ENCODE measurements at regions not wholly inside any gene's neighbourhood (a gene's known extent, or its start where the extent isn't known, plus 50 kb on each side); places are given as distances from the start of the nearest gene placed in this dataset.

GRCh38 chr13:76769271-76769791 is 116.9 kb downstream of the KCTD12 start:
- Mint-ChIP-seq H3K36me3 (no peaks in the 10 kb centered on the region), H3K4me1 (no peaks in the 10 kb centered on the region), H3K9me3 (peaks cover 0 to 1% (median 0%) of the 10 kb centered on the region in 5 donors), H3K4me3 (no peak overlapping the region), H3K27ac (no peak overlapping the region), H3K27me3 (peaks cover 0 to 14% of the 10 kb centered on the region in 2 donors)
- CTCF ChIA-PET, result no interaction called here
- H3K36me3 ChIP-seq (ENCODE audit: insufficient read depth, low read length), result no peaks in the 10 kb centered on the region
- peak in 1 of 5 donors; percentile 39 for DNase-seq
- no peaks in the 10 kb centered on the region for H3K9me3 ChIP-seq (ENCODE audit: low read length)
- H3K4me1 ChIP-seq (ENCODE audit: insufficient read depth, low read length), result no peaks in the 10 kb centered on the region
- no peaks in the 10 kb centered on the region for H3K27me3 ChIP-seq (ENCODE audit: insufficient read depth, low read length, poor library complexity, severe bottlenecking)
- no peak overlapping the region for H3K4me3 ChIP-seq (ENCODE audit: low read length)
- POLR2A ChIA-PET, result no interaction called here
- no peak overlapping the region for H3K27ac ChIP-seq (ENCODE audit: low read depth, low read length)

GRCh38 chr13:76768384-76768783 is 117.8 kb downstream of the KCTD12 start:
- no peak overlapping the region for H3K4me3 Mint-ChIP-seq
- no peaks in the 10 kb centered on the region for H3K4me1 ChIP-seq (ENCODE audit: insufficient read depth, low read length)
- H3K36me3 Mint-ChIP-seq, result no peaks in the 10 kb centered on the region
- H3K36me3 ChIP-seq (ENCODE audit: insufficient read depth, low read length), result no peaks in the 10 kb centered on the region
- peaks cover 0 to 1% (median 0%) of the 10 kb centered on the region in 5 donors for H3K9me3 Mint-ChIP-seq
- H3K4me3 ChIP-seq (ENCODE audit: low read length), result no peak overlapping the region
- H3K27ac ChIP-seq (ENCODE audit: low read depth, low read length), result no peak overlapping the region
- no peaks in the 10 kb centered on the region for H3K9me3 ChIP-seq (ENCODE audit: low read length)
- no peak for DNase-seq
- ChIA-PET POLR2A (no interaction called here), CTCF (no interaction called here)
- H3K27me3 ChIP-seq (ENCODE audit: insufficient read depth, low read length, poor library complexity, severe bottlenecking), result no peaks in the 10 kb centered on the region
- H3K27me3 Mint-ChIP-seq, result peaks cover 0 to 14% of the 10 kb centered on the region in 2 donors
- H3K27ac Mint-ChIP-seq, result no peak overlapping the region
- no peaks in the 10 kb centered on the region for H3K4me1 Mint-ChIP-seq

GRCh38 chr13:76764916-76765315 is 121.3 kb downstream of the KCTD12 start:
- Histone ChIP-seq H3K4me1 (ENCODE audit: insufficient read depth, low read length) (no peaks in the 10 kb centered on the region), H3K9me3 (ENCODE audit: low read length) (no peaks in the 10 kb centered on the region), H3K4me3 (ENCODE audit: low read length) (no peak overlapping the region), H3K27ac (ENCODE audit: low read depth, low read length) (no peak overlapping the region), H3K27me3 (ENCODE audit: insufficient read depth, low read length, poor library complexity, severe bottlenecking) (no peaks in the 10 kb centered on the region), H3K36me3 (ENCODE audit: insufficient read depth, low read length) (no peaks in the 10 kb centered on the region)
- no peak for DNase-seq
- POLR2A ChIA-PET, result no interaction called here
- no peaks in the 10 kb centered on the region for H3K36me3 Mint-ChIP-seq
- H3K27me3 Mint-ChIP-seq, result peaks cover 0 to 14% of the 10 kb centered on the region in 2 donors
- no peaks in the 10 kb centered on the region for H3K4me1 Mint-ChIP-seq
- CTCF ChIA-PET, result no interaction called here
- H3K9me3 Mint-ChIP-seq, result peaks cover 0 to 1% (median 0%) of the 10 kb centered on the region in 5 donors
- H3K27ac Mint-ChIP-seq, result no peak overlapping the region
- no peak overlapping the region for H3K4me3 Mint-ChIP-seq

- Mint-ChIP-seq H3K27me3 (peaks cover 0 to 14% of the 10 kb centered on the region in 2 donors), H3K4me3 (no peak overlapping the region), H3K4me1 (no peaks in the 10 kb centered on the region), H3K27ac (no peak overlapping the region), H3K9me3 (peaks cover 0 to 1% (median 0%) of the 10 kb centered on the region in 5 donors), H3K36me3 (no peaks in the 10 kb centered on the region)
- Histone ChIP-seq H3K27ac (ENCODE audit: low read depth, low read length) (no peak overlapping the region), H3K4me3 (ENCODE audit: low read length) (no peak overlapping the region), H3K9me3 (ENCODE audit: low read length) (no peaks in the 10 kb centered on the region), H3K4me1 (ENCODE audit: insufficient read depth, low read length) (no peaks in the 10 kb centered on the region), H3K36me3 (ENCODE audit: insufficient read depth, low read length) (no peaks in the 10 kb centered on the region), H3K27me3 (ENCODE audit: insufficient read depth, low read length, poor library complexity, severe bottlenecking) (no peaks in the 10 kb centered on the region)
- no peak for DNase-seq
- ChIA-PET CTCF (no interaction called here), POLR2A (no interaction called here)
Measured at GRCh38 chr13:76764429-76764828, 121.8 kb downstream of the KCTD12 start.

GRCh38 chr13:76762721-76763120 is 123.5 kb downstream of the KCTD12 start:
- no peak overlapping the region for H3K4me3 ChIP-seq (ENCODE audit: low read length)
- no peaks in the 10 kb centered on the region for H3K27me3 ChIP-seq (ENCODE audit: insufficient read depth, low read length, poor library complexity, severe bottlenecking)
- no peak for DNase-seq
- H3K36me3 Mint-ChIP-seq, result no peaks in the 10 kb centered on the region
- no peak overlapping the region for H3K27ac Mint-ChIP-seq
- H3K36me3 ChIP-seq (ENCODE audit: insufficient read depth, low read length), result no peaks in the 10 kb centered on the region
- POLR2A ChIA-PET, result no interaction called here
- no peak overlapping the region for H3K4me3 Mint-ChIP-seq
- H3K9me3 ChIP-seq (ENCODE audit: low read length), result no peaks in the 10 kb centered on the region
- H3K27ac ChIP-seq (ENCODE audit: low read depth, low read length), result no peak overlapping the region
- CTCF ChIA-PET, result no interaction called here
- peaks cover 0 to 1% (median 0%) of the 10 kb centered on the region in 5 donors for H3K9me3 Mint-ChIP-seq
- no peaks in the 10 kb centered on the region for H3K4me1 ChIP-seq (ENCODE audit: insufficient read depth, low read length)
- H3K4me1 Mint-ChIP-seq, result no peaks in the 10 kb centered on the region
- peaks cover 0 to 10% of the 10 kb centered on the region in 2 donors for H3K27me3 Mint-ChIP-seq

GRCh38 chr13:76759877-76760276 is 126.3 kb downstream of the KCTD12 start:
- no peaks in the 10 kb centered on the region for H3K36me3 Mint-ChIP-seq
- ChIA-PET POLR2A (no interaction called here), CTCF (no interaction called here)
- Histone ChIP-seq H3K4me1 (ENCODE audit: insufficient read depth, low read length) (no peaks in the 10 kb centered on the region), H3K27me3 (ENCODE audit: insufficient read depth, low read length, poor library complexity, severe bottlenecking) (no peaks in the 10 kb centered on the region), H3K9me3 (ENCODE audit: low read length) (no peaks in the 10 kb centered on the region), H3K4me3 (ENCODE audit: low read length) (no peak overlapping the region), H3K27ac (ENCODE audit: low read depth, low read length) (no peak overlapping the region), H3K36me3 (ENCODE audit: insufficient read depth, low read length) (no peaks in the 10 kb centered on the region)
- peaks cover 0 to 1% (median 0%) of the 10 kb centered on the region in 5 donors for H3K9me3 Mint-ChIP-seq
- no peaks in the 10 kb centered on the region for H3K4me1 Mint-ChIP-seq
- no peak overlapping the region for H3K27ac Mint-ChIP-seq
- H3K4me3 Mint-ChIP-seq, result no peak overlapping the region
- H3K27me3 Mint-ChIP-seq, result peaks cover 3 to 15% of the 10 kb centered on the region in 2 donors
- DNase-seq, result no peak

- H3K36me3 ChIP-seq (ENCODE audit: insufficient read depth, low read length), result no peaks in the 10 kb centered on the region
- DNase-seq, result no peak
- Mint-ChIP-seq H3K9me3 (no peaks in the 10 kb centered on the region), H3K4me3 (no peak overlapping the region), H3K27me3 (peaks cover 3 to 15% of the 10 kb centered on the region in 2 donors), H3K4me1 (no peaks in the 10 kb centered on the region), H3K27ac (no peak overlapping the region), H3K36me3 (no peaks in the 10 kb centered on the region)
- H3K9me3 ChIP-seq (ENCODE audit: low read length), result no peaks in the 10 kb centered on the region
- no peak overlapping the region for H3K27ac ChIP-seq (ENCODE audit: low read depth, low read length)
- H3K27me3 ChIP-seq (ENCODE audit: insufficient read depth, low read length, poor library complexity, severe bottlenecking), result no peaks in the 10 kb centered on the region
- no peak overlapping the region for H3K4me3 ChIP-seq (ENCODE audit: low read length)
- ChIA-PET POLR2A (no interaction called here), CTCF (no interaction called here)
- H3K4me1 ChIP-seq (ENCODE audit: insufficient read depth, low read length), result no peaks in the 10 kb centered on the region
Measured at GRCh38 chr13:76758738-76759137, 127.5 kb downstream of the KCTD12 start.

GRCh38 chr13:76758257-76758656 is 127.9 kb downstream of the KCTD12 start:
- Mint-ChIP-seq H3K27ac (no peak overlapping the region), H3K9me3 (no peaks in the 10 kb centered on the region), H3K27me3 (peaks cover 3 to 15% of the 10 kb centered on the region in 2 donors), H3K4me1 (no peaks in the 10 kb centered on the region), H3K36me3 (no peaks in the 10 kb centered on the region), H3K4me3 (no peak overlapping the region)
- H3K36me3 ChIP-seq (ENCODE audit: insufficient read depth, low read length), result no peaks in the 10 kb centered on the region
- H3K4me1 ChIP-seq (ENCODE audit: insufficient read depth, low read length), result no peaks in the 10 kb centered on the region
- H3K27me3 ChIP-seq (ENCODE audit: insufficient read depth, low read length, poor library complexity, severe bottlenecking), result no peaks in the 10 kb centered on the region
- H3K9me3 ChIP-seq (ENCODE audit: low read length), result no peaks in the 10 kb centered on the region
- H3K27ac ChIP-seq (ENCODE audit: low read depth, low read length), result no peak overlapping the region
- CTCF ChIA-PET, result no interaction called here
- POLR2A ChIA-PET, result no interaction called here
- H3K4me3 ChIP-seq (ENCODE audit: low read length), result no peak overlapping the region
- DNase-seq, result no peak

GRCh38 chr13:76756451-76756850 is 129.8 kb downstream of the KCTD12 start:
- H3K36me3 Mint-ChIP-seq, result no peaks in the 10 kb centered on the region
- CTCF ChIA-PET, result interaction anchor here (0.6 kb wide), 1 partner anchor 89 kb away, joined by 4 read pairs; no protein-coding TSS in a partner anchor
- no peak overlapping the region for H3K27ac Mint-ChIP-seq
- Histone ChIP-seq H3K4me3 (ENCODE audit: low read length) (no peak overlapping the region), H3K27ac (ENCODE audit: low read depth, low read length) (no peak overlapping the region), H3K27me3 (ENCODE audit: insufficient read depth, low read length, poor library complexity, severe bottlenecking) (no peaks in the 10 kb centered on the region), H3K4me1 (ENCODE audit: insufficient read depth, low read length) (no peaks in the 10 kb centered on the region), H3K9me3 (ENCODE audit: low read length) (no peaks in the 10 kb centered on the region), H3K36me3 (ENCODE audit: insufficient read depth, low read length) (no peaks in the 10 kb centered on the region)
- no peaks in the 10 kb centered on the region for H3K4me1 Mint-ChIP-seq
- H3K27me3 Mint-ChIP-seq, result peaks cover 8 to 21% of the 10 kb centered on the region in 2 donors
- H3K4me3 Mint-ChIP-seq, result no peak overlapping the region
- DNase-seq, result no peak
- POLR2A ChIA-PET, result no interaction called here
- H3K9me3 Mint-ChIP-seq, result no peaks in the 10 kb centered on the region

Measured in CD8-positive, alpha-beta memory T cell (primary cell).